ENCODE measurements at regions not wholly inside any gene's neighbourhood (a gene's known extent, or its start where the extent isn't known, plus 50 kb on each side); places are given as distances from the start of the nearest gene placed in this dataset.

- Mint-ChIP-seq H3K4me1 (ENCODE audit: low read depth) (no peaks in the 10 kb centered on the region), H3K27ac (no peak overlapping the region), H3K9me3 (peaks cover 14% of the 10 kb centered on the region), H3K36me3 (ENCODE audit: low read depth) (no peaks in the 10 kb centered on the region), H3K27me3 (ENCODE audit: low read depth) (no peaks in the 10 kb centered on the region), H3K4me3 (ENCODE audit: low read depth) (no peak overlapping the region)
- intact Hi-C loops (cut with micrococcal nuclease): no loop called here
- DNase-seq (ENCODE audit: low spot score): no peak
These were observed 176.5 kb upstream of the POU2AF2 start for GRCh38 chr11:111069066-111069465.

DNA sequence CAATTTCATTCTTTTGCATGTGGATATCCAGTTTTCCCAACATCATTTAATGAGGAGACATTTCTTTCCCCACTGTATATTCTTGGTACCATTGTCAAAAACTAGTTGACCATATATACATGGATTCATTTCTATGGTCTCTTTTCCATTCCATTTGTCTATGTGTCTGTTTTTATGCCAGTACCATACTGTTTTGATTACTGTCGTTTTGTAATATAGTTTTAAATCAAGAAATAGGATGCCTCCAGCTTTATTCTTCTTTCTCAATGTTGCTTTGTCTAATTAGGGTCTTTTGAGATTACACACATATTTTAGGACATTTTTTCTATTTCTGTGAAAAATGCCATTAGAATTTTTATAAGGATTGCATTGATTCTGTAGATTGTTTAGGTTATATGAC lies 177.5 kb upstream of the POU2AF2 start:
- Mint-ChIP-seq H3K9me3 (peaks cover 14% of the 10 kb centered on the region), H3K4me1 (ENCODE audit: low read depth) (no peaks in the 10 kb centered on the region), H3K27ac (no peak overlapping the region), H3K36me3 (ENCODE audit: low read depth) (no peaks in the 10 kb centered on the region), H3K4me3 (ENCODE audit: low read depth) (no peak overlapping the region), H3K27me3 (ENCODE audit: low read depth) (no peaks in the 10 kb centered on the region)
- intact Hi-C loops (cut with micrococcal nuclease): no loop called here
- DNase-seq (ENCODE audit: low spot score): no peak

GRCh38 chr11:111066846-111067245 lies 178.7 kb upstream of the POU2AF2 start:
- intact Hi-C loops (cut with micrococcal nuclease): no loop called here
- peaks cover 14% of the 10 kb centered on the region for H3K9me3 Mint-ChIP-seq
- no peak for DNase-seq (ENCODE audit: low spot score)

GRCh38 chr11:111063726-111064517 lies 181.6 kb upstream of the POU2AF2 start:
- H3K9me3 Mint-ChIP-seq: peaks cover 13% of the 10 kb centered on the region

More at GRCh38 chr11:111066846-111067245, 178.7 kb upstream of the POU2AF2 start:
- H3K27ac Mint-ChIP-seq: no peak overlapping the region
- no peaks in the 10 kb centered on the region for H3K27me3 Mint-ChIP-seq (ENCODE audit: low read depth)
- no peaks in the 10 kb centered on the region for H3K36me3 Mint-ChIP-seq (ENCODE audit: low read depth)
- no peaks in the 10 kb centered on the region for H3K4me1 Mint-ChIP-seq (ENCODE audit: low read depth)
- H3K4me3 Mint-ChIP-seq (ENCODE audit: low read depth): no peak overlapping the region

GRCh38 chr11:111062420-111062819 lies 183.1 kb upstream of the POU2AF2 start:
- Mint-ChIP-seq H3K36me3 (ENCODE audit: low read depth) (no peaks in the 10 kb centered on the region), H3K9me3 (no peaks in the 10 kb centered on the region), H3K4me1 (ENCODE audit: low read depth) (no peaks in the 10 kb centered on the region), H3K4me3 (ENCODE audit: low read depth) (no peak overlapping the region), H3K27me3 (ENCODE audit: low read depth) (no peaks in the 10 kb centered on the region), H3K27ac (no peak overlapping the region)
- intact Hi-C loops (cut with micrococcal nuclease): no loop called here
- no peak for DNase-seq (ENCODE audit: low spot score)

More at GRCh38 chr11:111063726-111064517, 181.6 kb upstream of the POU2AF2 start:
- DNase-seq (ENCODE audit: low spot score): no peak
- no peaks in the 10 kb centered on the region for H3K36me3 Mint-ChIP-seq (ENCODE audit: low read depth)
- no peaks in the 10 kb centered on the region for H3K4me1 Mint-ChIP-seq (ENCODE audit: low read depth)
- no peak overlapping the region for H3K4me3 Mint-ChIP-seq (ENCODE audit: low read depth)
- no peaks in the 10 kb centered on the region for H3K27me3 Mint-ChIP-seq (ENCODE audit: low read depth)
- intact Hi-C loops (cut with micrococcal nuclease): no loop called here
- no peak overlapping the region for H3K27ac Mint-ChIP-seq

DNA sequence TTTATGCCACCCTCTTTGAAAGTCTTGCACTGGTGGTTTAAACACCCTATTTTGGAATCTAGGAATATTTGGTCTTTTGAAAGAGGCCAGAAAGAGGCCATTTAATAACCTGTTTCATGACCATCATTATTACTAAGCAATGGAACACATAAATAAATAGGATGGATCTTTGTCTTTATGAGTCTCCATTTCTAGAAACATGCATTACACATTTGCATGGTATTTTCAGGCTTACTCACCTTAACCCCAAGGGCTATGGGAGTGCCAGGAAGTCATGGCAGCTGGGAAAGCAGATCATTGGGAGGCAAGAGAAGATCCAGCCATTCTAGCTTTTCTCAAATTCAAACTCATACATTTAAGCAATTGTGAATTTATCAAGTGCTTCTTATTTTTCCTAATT lies 185.8 kb upstream of the POU2AF2 start:
- intact Hi-C loops (cut with micrococcal nuclease): no loop called here
- Mint-ChIP-seq H3K36me3 (ENCODE audit: low read depth) (no peaks in the 10 kb centered on the region), H3K27me3 (ENCODE audit: low read depth) (no peaks in the 10 kb centered on the region), H3K9me3 (no peaks in the 10 kb centered on the region), H3K27ac (no peak overlapping the region), H3K4me3 (ENCODE audit: low read depth) (no peak overlapping the region), H3K4me1 (ENCODE audit: low read depth) (no peaks in the 10 kb centered on the region)
- DNase-seq (ENCODE audit: low spot score): no peak

GRCh38 chr11:111049131-111049530 lies 196.4 kb upstream of the POU2AF2 start:
- no peak overlapping the region for H3K27ac Mint-ChIP-seq
- intact Hi-C loops (cut with micrococcal nuclease): no loop called here
- DNase-seq (ENCODE audit: low spot score): no peak
- H3K9me3 Mint-ChIP-seq: no peaks in the 10 kb centered on the region
- no peaks in the 10 kb centered on the region for H3K27me3 Mint-ChIP-seq (ENCODE audit: low read depth)
- H3K4me3 Mint-ChIP-seq (ENCODE audit: low read depth): no peak overlapping the region
- no peaks in the 10 kb centered on the region for H3K4me1 Mint-ChIP-seq (ENCODE audit: low read depth)
- H3K36me3 Mint-ChIP-seq (ENCODE audit: low read depth): no peaks in the 10 kb centered on the region

- no peak overlapping the region for H3K4me3 Mint-ChIP-seq (ENCODE audit: low read depth)
- DNase-seq (ENCODE audit: low spot score): no peak
- intact Hi-C loops (cut with micrococcal nuclease): no loop called here
- no peaks in the 10 kb centered on the region for H3K4me1 Mint-ChIP-seq (ENCODE audit: low read depth)
- H3K27me3 Mint-ChIP-seq (ENCODE audit: low read depth): peaks cover 3% of the 10 kb centered on the region
- H3K36me3 Mint-ChIP-seq (ENCODE audit: low read depth): no peaks in the 10 kb centered on the region
- H3K27ac Mint-ChIP-seq: no peak overlapping the region
- H3K9me3 Mint-ChIP-seq: no peaks in the 10 kb centered on the region
These were observed 198.2 kb upstream of the POU2AF2 start for GRCh38 chr11:111047374-111047773.

DNA sequence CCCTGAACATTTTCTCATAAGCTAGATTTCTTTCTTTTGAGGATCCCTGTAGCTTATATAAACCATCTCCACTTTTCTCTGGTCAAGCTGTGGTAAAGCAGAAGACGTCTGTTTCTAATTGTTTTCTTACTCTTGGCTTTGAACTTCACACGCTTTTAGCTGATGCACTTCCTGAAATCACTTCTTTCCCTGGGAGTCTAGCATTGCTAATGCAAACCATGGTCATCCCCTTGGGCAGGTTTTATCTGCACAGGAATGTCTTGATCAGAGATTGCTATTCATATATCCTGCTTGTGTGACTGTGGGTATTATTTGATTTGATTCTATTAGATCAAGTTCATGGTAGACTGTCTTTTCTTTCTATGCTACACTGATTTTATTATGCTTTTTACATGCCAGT lies 199.2 kb upstream of the POU2AF2 start:
- Mint-ChIP-seq H3K9me3 (no peaks in the 10 kb centered on the region), H3K4me1 (ENCODE audit: low read depth) (no peaks in the 10 kb centered on the region), H3K36me3 (ENCODE audit: low read depth) (no peaks in the 10 kb centered on the region), H3K27ac (no peak overlapping the region), H3K27me3 (ENCODE audit: low read depth) (peaks cover 3% of the 10 kb centered on the region), H3K4me3 (ENCODE audit: low read depth) (no peak overlapping the region)
- no peak for DNase-seq (ENCODE audit: low spot score)
- intact Hi-C loops (cut with micrococcal nuclease): no loop called here

GRCh38 chr11:111045874-111046273 lies 199.7 kb upstream of the POU2AF2 start:
- H3K9me3 Mint-ChIP-seq: no peaks in the 10 kb centered on the region
- intact Hi-C loops (cut with micrococcal nuclease): no loop called here
- no peak overlapping the region for H3K27ac Mint-ChIP-seq
- H3K4me3 Mint-ChIP-seq (ENCODE audit: low read depth): no peak overlapping the region
- H3K4me1 Mint-ChIP-seq (ENCODE audit: low read depth): no peaks in the 10 kb centered on the region
- no peak for DNase-seq (ENCODE audit: low spot score)
- H3K36me3 Mint-ChIP-seq (ENCODE audit: low read depth): no peaks in the 10 kb centered on the region
- H3K27me3 Mint-ChIP-seq (ENCODE audit: low read depth): peaks cover 3% of the 10 kb centered on the region

DNA sequence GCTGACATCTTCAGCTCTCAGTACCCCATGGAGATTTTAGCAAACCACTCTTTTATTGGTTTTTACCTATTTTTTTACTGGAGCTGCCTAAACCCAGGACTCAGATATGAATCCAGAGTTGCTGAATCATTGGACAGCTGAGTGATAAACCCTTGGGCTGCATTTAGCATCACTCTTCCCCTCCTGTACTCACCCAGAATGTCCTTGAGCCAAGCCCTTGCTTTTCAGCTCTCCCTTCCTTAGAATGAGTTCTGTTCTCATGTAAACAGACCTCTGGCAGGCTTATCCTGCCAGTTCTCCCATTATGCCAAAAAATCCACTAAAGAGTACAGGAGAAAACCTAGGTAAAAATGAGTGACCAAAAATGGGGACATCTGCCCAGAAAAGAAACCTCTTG lies 200.1 kb upstream of the POU2AF2 start:
- Mint-ChIP-seq H3K9me3 (no peaks in the 10 kb centered on the region), H3K4me1 (ENCODE audit: low read depth) (no peaks in the 10 kb centered on the region), H3K27ac (no peak overlapping the region), H3K36me3 (ENCODE audit: low read depth) (no peaks in the 10 kb centered on the region), H3K4me3 (ENCODE audit: low read depth) (no peak overlapping the region), H3K27me3 (ENCODE audit: low read depth) (peaks cover 3% of the 10 kb centered on the region)
- intact Hi-C loops (cut with micrococcal nuclease): no loop called here
- no peak for DNase-seq (ENCODE audit: low spot score)

DNA sequence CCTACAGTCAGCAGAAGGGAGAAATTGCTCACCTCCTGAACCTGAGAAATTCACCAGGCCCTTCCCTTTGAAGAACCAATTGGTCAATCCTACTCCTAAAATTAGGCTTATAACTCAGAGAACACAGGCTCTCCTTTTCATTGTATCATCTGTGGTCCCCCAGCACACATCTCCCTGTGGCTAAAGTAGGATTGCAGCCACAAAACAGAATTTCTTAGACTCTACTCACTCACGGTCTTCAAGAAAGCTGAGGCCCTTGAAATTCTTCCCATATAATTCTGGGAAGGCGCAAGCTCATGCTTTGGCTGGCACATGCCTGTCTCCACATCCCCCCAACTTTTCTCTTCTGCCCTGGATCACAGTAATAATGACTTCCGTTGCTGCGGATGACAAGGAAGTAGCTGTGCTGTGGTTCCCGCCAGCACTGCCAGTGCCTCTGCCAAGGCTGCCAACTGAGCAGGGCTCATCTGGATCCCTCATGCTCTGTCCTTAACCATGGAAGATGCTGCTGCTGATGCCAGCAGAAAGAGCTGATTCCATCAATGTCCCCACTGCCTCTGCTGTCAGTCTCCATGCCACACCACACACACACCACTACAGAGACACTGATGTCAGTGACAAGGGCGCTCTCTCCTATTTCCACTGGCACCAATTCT lies 200.6 kb upstream of the POU2AF2 start:
- Mint-ChIP-seq H3K27me3 (ENCODE audit: low read depth) (peaks cover 3% of the 10 kb centered on the region), H3K9me3 (no peaks in the 10 kb centered on the region), H3K4me1 (ENCODE audit: low read depth) (no peaks in the 10 kb centered on the region), H3K4me3 (ENCODE audit: low read depth) (no peak overlapping the region), H3K36me3 (ENCODE audit: low read depth) (no peaks in the 10 kb centered on the region), H3K27ac (no peak overlapping the region)
- no peak for DNase-seq (ENCODE audit: low spot score)
- intact Hi-C loops (cut with micrococcal nuclease): no loop called here

- DNase-seq (ENCODE audit: low spot score): no peak
- Mint-ChIP-seq H3K27me3 (ENCODE audit: low read depth) (peaks cover 3% of the 10 kb centered on the region), H3K36me3 (ENCODE audit: low read depth) (no peaks in the 10 kb centered on the region), H3K4me3 (ENCODE audit: low read depth) (no peak overlapping the region), H3K27ac (no peak overlapping the region), H3K9me3 (no peaks in the 10 kb centered on the region), H3K4me1 (ENCODE audit: low read depth) (no peaks in the 10 kb centered on the region)
- intact Hi-C loops (cut with micrococcal nuclease): loop anchor here (10.0 kb wide), 1 partner anchor 205 kb away; the partner anchor contains the start of gene POU2AF2
These were observed 205.5 kb upstream of the POU2AF2 start for GRCh38 chr11:111039982-111040381.
